Embryonic facial prominence (tissue), 1 donor: ENCODE measurements at regions not wholly inside any gene's neighbourhood (a gene's known extent, or its start where the extent isn't known, plus 50 kb on each side); places are given as distances from the start of the nearest gene placed in this dataset.

ENCODE experiments used
- DNase-seq: peaks from one replicate; pipeline ENCODE4 v3.0.0-alpha.2; 2016; ENCODE audit errors: extremely low spot score

- no peak for DNase-seq
Measured at GRCh38 chr9:110058304-110058953, 149.5 kb downstream of the C9orf152 start.

GRCh38 chr9:110059461-110059860 lies 148.5 kb downstream of the C9orf152 start:
- no peak for DNase-seq

- no peak for DNase-seq
Measured at GRCh38 chr9:110064803-110065202, 143.2 kb downstream of the C9orf152 start.

- DNase-seq: no peak
Measured at GRCh38 chr9:110065532-110065931, 142.4 kb downstream of the C9orf152 start.

- DNase-seq: no peak
Measured at GRCh38 chr9:110066929-110067716, 140.8 kb downstream of the C9orf152 start.

- no peak for DNase-seq
Measured at GRCh38 chr9:110068212-110068611, 139.7 kb downstream of the C9orf152 start.

- DNase-seq: no peak
Measured at GRCh38 chr9:110069326-110070248, 138.4 kb downstream of the C9orf152 start.

GRCh38 chr9:110072597-110073355 lies 135.2 kb downstream of the C9orf152 start:
- DNase-seq: no peak

GRCh38 chr9:110073356-110073905 lies 134.5 kb downstream of the C9orf152 start:
- no peak for DNase-seq

GRCh38 chr9:110076894-110077725 lies 130.8 kb downstream of the C9orf152 start:
- no peak for DNase-seq

GRCh38 chr9:110077925-110078324 lies 130.0 kb downstream of the C9orf152 start:
- DNase-seq: no peak

GRCh38 chr9:110078604-110079003 lies 129.4 kb downstream of the C9orf152 start:
- DNase-seq: no peak

- no peak for DNase-seq
Measured at GRCh38 chr9:110081395-110081794, 126.6 kb downstream of the C9orf152 start.

- DNase-seq: no peak
Measured at GRCh38 chr9:110083866-110084265, 124.1 kb downstream of the C9orf152 start.

- DNase-seq: no peak
Measured at GRCh38 chr9:110086537-110086936, 121.4 kb downstream of the C9orf152 start.

- no peak for DNase-seq
Measured at GRCh38 chr9:110087605-110088004, 120.4 kb downstream of the C9orf152 start.

- DNase-seq: no peak
Measured at GRCh38 chr9:110088099-110088498, 119.9 kb downstream of the C9orf152 start.

GRCh38 chr9:110089681-110090370 lies 118.1 kb downstream of the C9orf152 start:
- DNase-seq: no peak

GRCh38 chr9:110092792-110093191 lies 115.2 kb downstream of the C9orf152 start:
- no peak for DNase-seq

- no peak for DNase-seq
Measured at GRCh38 chr9:110093417-110093816, 114.5 kb downstream of the C9orf152 start.
